ENCODE measurements at regions not wholly inside any gene's neighbourhood (a gene's known extent, or its start where the extent isn't known, plus 50 kb on each side); places are given as distances from the start of the nearest gene placed in this dataset.

GRCh38 chr9:82890401-82890800 is 172.5 kb downstream of the RASEF start:
- TF ChIP-seq CTCF (IDR thresholded peaks at IDR 0.05) (no peak), POLR2A (IDR thresholded peaks at IDR 0.05) (no peak)

Data from testis (tissue), 2 donors.